WTC11 (cell line): ENCODE measurements at regions not wholly inside any gene's neighbourhood (a gene's known extent, or its start where the extent isn't known, plus 50 kb on each side); places are given as distances from the start of the nearest gene placed in this dataset.

Source experiments
- CTCF ChIP-seq: fragments of 200-600 bp; IDR thresholded peaks from 2 replicates; pipeline ENCODE4 v1.8.0; 2022; ENCODE audit warnings: antibody characterized with exemption
- E2F5 ChIP-seq: sonication (generic); formaldehyde crosslinking; IDR thresholded peaks from 2 replicates; pipeline ENCODE4 v1.8.1; 2022; ENCODE audit warnings: mild to moderate bottlenecking, moderate library complexity, missing genetic modification reagents
- ESRRA ChIP-seq: sonication (generic); formaldehyde crosslinking; IDR thresholded peaks from 2 replicates; pipeline ENCODE4 v1.8.1; 2022; ENCODE audit warnings: mild to moderate bottlenecking, missing genetic modification reagents, borderline replicate concordance
- GTF2I ChIP-seq: fragments of 250-450 bp; sonication (Bioruptor Pico); conservative IDR thresholded peaks from 2 replicates; pipeline ENCODE4 v1.4.0; 2021; ENCODE audit warnings: mild to moderate bottlenecking
- IRF2 ChIP-seq: sonication (generic); formaldehyde crosslinking; IDR thresholded peaks from 2 replicates; pipeline ENCODE4 v1.8.0; 2022; ENCODE audit warnings: low read depth, missing genetic modification reagents, borderline replicate concordance
- SP1 ChIP-seq: sonication (generic); formaldehyde crosslinking; conservative IDR thresholded peaks from 2 replicates; pipeline ENCODE4 v1.8.1; 2022; ENCODE audit warnings: missing genetic modification reagents
- USF1 ChIP-seq: sonication (generic); formaldehyde crosslinking; IDR thresholded peaks from 2 replicates; pipeline ENCODE4 v1.8.0; 2022; ENCODE audit warnings: mild to moderate bottlenecking, missing genetic modification reagents

GRCh38 chrX:67347145-67347544, 196.7 kb upstream of the AR start:
- no peak for TF ChIP-seq IRF2 (CRISPR knock-in tag)
- TF ChIP-seq E2F5 (CRISPR knock-in tag) = no peak
- no peak for TF ChIP-seq CTCF
- TF ChIP-seq ESRRA (CRISPR knock-in tag) = no peak
- TF ChIP-seq SP1 (CRISPR knock-in tag) = no peak
- TF ChIP-seq USF1 (CRISPR knock-in tag) = no peak
- no peak for TF ChIP-seq GTF2I
